Left colon (tissue), 2 donors: ENCODE measurements at regions not wholly inside any gene's neighbourhood (a gene's known extent, or its start where the extent isn't known, plus 50 kb on each side); places are given as distances from the start of the nearest gene placed in this dataset.

Experiments used
- ATAC-seq: fragments of 200-7000 bp; cut with Tn5 transposase; one replicate; pipeline ENCODE4 v1.9.1; 2020; ENCODE audit warnings: mild to moderate bottlenecking, moderate library complexity
- DNase-seq, 2 donors: peaks; one replicate each; pipeline ENCODE4 v3.0.0-alpha.2; 2020
- intact Hi-C, 2 donors: fragments of 100-400 bp; cut with DNase I in 1 of 2; cut with micrococcal nuclease in 1 of 2; formaldehyde crosslinking; loops; one replicate each; pipeline versions ENCODE4 v1.11.2 to v1.14.0; 2022; cut with DNase I, micrococcal nuclease
- donor health status: DM: no; HTN: no; CAD: no.
- donor health status: DM: yes; HTN: yes; CAD: no.

DNA sequence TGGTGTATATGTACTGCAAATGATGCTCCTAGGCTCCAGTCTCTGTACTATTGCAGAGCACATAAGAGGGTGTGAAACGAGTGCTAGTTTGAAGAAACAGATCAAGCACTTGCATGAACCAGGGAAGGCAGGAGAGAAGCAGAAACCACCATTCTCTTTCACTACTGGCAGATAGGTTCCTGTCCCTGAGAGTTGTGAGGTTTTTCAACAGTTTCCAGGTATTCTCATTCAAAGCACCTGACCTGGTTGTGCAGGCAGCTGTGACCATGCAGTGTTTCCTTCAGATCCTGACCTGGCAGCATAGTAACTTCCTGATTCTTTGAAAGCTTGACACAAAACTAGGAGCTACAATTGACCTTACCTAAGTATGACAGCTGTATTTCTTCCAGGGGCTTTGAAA is 164.9 kb downstream of the UFM1 start:
- DNase-seq (no peak), ATAC-seq (no peak)
- intact Hi-C loops: no loop called here

- no peak for ATAC-seq
- DNase-seq: no peak
- intact Hi-C loops: no loop called here
Observed at GRCh38 chr13:38518328-38518727, 168.5 kb upstream of the FREM2 start.

- no peak for DNase-seq
- ATAC-seq: no peak
- intact Hi-C loops: no loop called here
Observed at GRCh38 chr13:38519229-38519911, 167.5 kb upstream of the FREM2 start.

DNA sequence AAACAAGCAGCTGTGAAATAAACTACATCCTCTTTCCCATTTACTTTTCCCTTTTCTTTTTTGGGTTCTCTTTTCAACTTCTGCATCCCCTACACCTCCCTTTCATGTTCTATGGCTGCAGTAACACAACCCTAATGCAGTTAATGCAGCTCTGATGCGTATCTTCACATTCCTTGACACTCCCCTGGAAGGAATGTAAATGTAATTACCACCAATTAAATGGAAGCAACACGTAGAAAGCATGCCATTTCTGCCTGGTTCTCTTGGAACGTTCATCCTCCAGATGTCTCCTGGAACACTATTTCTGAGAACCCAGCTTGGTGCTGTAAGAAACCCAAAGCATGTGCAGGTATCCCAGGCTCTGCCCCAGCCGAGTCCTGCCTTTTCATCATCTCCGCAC is 166.8 kb upstream of the FREM2 start:
- ATAC-seq (no peak), DNase-seq (no peak)
- intact Hi-C loops: no loop called here

GRCh38 chr13:38527140-38527539 is 159.7 kb upstream of the FREM2 start:
- no peak for ATAC-seq
- no peak for DNase-seq
- intact Hi-C loops: no loop called here

- ATAC-seq (no peak), DNase-seq (no peak)
- intact Hi-C loops: no loop called here
Observed at GRCh38 chr13:38528986-38529385, 157.9 kb upstream of the FREM2 start.

GRCh38 chr13:38530492-38530891 is 156.4 kb upstream of the FREM2 start:
- intact Hi-C loops: no loop called here
- ATAC-seq (no peak), DNase-seq (no peak)

GRCh38 chr13:38535261-38535660 is 151.6 kb upstream of the FREM2 start:
- ATAC-seq (no peak), DNase-seq (no peak)
- intact Hi-C loops: no loop called here

GRCh38 chr13:38537051-38537450 is 149.8 kb upstream of the FREM2 start:
- intact Hi-C loops: no loop called here
- DNase-seq (no peak), ATAC-seq (no peak)

DNA sequence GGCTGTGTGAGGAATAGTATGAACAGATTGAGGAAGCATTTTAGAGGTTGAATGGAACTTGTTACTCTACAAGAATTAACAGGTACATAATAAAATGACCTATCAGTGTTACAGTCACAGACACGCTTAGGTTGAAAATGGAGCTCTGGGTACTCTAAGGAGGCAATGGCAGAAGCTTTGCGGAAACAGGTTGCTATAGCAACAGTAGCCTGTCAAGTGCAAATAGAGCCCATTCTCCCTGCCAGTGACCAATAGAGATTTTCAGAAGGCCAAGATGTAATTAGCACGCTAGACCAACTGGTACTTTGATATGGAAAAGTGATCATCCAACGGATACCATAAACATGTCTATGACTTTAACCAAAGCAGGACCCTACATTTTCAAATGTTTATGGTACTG is 148.5 kb upstream of the FREM2 start:
- intact Hi-C loops: no loop called here
- ATAC-seq (no peak), DNase-seq (no peak)

- intact Hi-C loops: no loop called here
- no peak for ATAC-seq
- DNase-seq: no peak
Observed at GRCh38 chr13:38539632-38540031, 147.2 kb upstream of the FREM2 start.

DNA sequence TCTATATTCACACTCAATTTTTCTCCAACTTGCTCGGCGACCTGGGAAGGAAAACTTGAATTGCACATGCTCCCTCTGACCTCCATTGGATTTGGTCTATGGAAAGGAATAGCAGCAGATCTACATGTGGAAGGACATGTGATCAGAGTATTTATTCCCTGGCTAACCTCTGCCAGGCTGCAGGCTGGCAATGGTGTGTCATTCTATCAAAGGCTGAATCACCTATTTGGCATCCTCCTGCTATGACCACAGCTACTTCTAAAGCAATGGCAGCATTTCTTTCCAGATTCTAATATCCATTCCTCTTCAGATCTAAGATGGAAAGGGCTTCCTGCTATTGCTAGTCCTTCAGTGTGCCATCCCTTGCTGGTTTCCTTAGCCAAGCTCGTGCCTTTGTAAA is 144.3 kb upstream of the FREM2 start:
- ATAC-seq (no peak), DNase-seq (no peak)
- intact Hi-C loops: no loop called here

DNA sequence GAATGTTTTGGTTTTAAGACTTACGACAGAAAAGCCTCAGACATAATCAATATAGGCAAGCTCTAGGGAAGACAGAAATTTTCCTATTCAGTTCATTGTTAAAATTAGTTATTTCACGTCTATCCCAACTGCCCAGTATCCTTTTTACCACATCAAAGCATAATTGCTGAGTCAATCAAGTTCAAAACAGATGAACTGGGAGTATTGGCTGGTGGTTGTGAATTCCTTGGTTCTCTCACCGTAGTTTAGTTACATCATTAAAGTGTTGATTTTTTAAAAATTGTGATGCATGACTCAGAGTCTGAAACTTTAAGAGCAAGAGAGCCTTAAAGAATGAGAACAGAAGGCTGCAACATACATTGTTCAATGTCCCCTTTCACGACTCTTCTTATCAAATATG is 143.3 kb upstream of the FREM2 start:
- intact Hi-C loops: no loop called here
- ATAC-seq (no peak), DNase-seq (no peak)

DNA sequence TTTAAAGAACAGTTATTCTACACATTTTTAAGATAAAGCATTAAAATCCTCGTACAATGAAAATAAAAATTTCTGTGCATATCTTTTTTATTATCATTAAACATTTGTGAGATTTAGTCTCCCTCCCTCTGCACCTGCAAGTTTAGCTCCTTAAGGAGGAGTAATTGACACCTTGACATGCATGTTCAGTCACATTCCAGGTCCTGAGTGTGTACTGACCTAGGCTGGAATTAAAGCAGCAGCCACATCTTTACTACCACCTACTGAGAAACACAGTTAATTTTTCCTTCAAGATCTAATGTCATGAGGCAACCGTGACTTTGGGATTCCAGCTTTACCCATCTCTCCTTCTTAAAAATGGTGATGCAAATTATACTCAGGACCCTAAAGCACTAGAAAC is 123.1 kb upstream of the FREM2 start:
- intact Hi-C loops: no loop called here
- DNase-seq (no peak), ATAC-seq (no peak)

- ATAC-seq (no peak), DNase-seq (no peak)
- intact Hi-C loops: no loop called here
Observed at GRCh38 chr13:38564256-38565150, 122.4 kb upstream of the FREM2 start.

- ATAC-seq (no peak), DNase-seq (no peak)
- intact Hi-C loops: no loop called here
Observed at GRCh38 chr13:38566023-38566422, 120.9 kb upstream of the FREM2 start.

GRCh38 chr13:38566519-38566918 is 120.4 kb upstream of the FREM2 start:
- DNase-seq (no peak), ATAC-seq (no peak)
- intact Hi-C loops: no loop called here

DNA sequence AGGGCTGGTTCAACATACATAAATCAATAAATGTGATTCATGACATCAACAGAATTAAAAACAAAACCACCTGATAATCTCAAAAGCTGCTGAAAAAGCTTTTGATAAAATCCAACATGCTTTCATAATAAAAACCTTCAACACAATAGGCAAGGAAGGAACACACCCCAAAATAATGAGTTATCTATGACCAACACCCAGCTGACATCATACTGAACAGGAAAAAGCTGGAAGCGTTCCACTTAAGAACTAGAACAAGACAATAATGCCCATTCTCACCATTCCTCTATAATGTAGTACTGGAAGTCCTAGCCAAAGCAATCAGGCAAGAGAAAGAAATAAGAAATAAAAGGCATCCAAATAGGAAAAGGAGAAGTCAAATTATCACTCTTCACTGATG is 116.2 kb upstream of the FREM2 start:
- ATAC-seq: no peak
- DNase-seq: no peak
- intact Hi-C loops: no loop called here

GRCh38 chr13:38575427-38575826 is 111.5 kb upstream of the FREM2 start:
- DNase-seq: no peak
- intact Hi-C loops: no loop called here
- peak; percentile 75 for ATAC-seq

GRCh38 chr13:38577048-38577447 is 109.8 kb upstream of the FREM2 start:
- DNase-seq (no peak), ATAC-seq (no peak)
- intact Hi-C loops: no loop called here

DNA sequence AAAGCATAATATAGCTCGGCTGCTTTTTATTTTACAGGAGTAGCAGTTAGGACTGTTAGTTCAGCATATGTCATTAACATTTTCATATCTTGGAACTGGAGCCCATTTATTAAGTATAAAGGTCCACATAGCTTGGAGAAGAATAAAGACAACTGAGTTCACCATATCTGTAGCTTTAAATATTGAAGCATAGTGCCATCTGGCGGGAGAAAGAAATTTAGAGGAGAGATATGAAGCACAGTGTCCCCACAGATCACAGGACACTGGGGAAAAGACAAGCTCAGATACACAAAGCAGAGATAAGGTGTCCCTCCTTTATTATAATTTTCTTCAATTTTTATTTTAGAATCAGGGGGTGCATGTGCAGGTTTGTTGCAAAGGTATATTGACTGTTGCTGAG is 104.7 kb upstream of the FREM2 start:
- intact Hi-C loops: no loop called here
- ATAC-seq (peak; percentile 67), DNase-seq (no peak)
